IMR-90 (cell line): ENCODE measurements at regions not wholly inside any gene's neighbourhood (a gene's known extent, or its start where the extent isn't known, plus 50 kb on each side); places are given as distances from the start of the nearest gene placed in this dataset.
A peak's percentile ranks its signal among the peaks of the same experiment; 100 is the strongest.

ENCODE experiments used
- ATAC-seq: fragments of 200-7000 bp; cut with Tn5 transposase; 2 replicates; pipeline ENCODE4 v1.9.1; 2020; ENCODE audit warnings: low read depth, mild to moderate bottlenecking, moderate library complexity
- BruUV-seq: library from RNA; stranded (reverse); fragments of 400-500 nt; replicated peaks from 2 replicates; lab custom pipeline; 2021; lab: Mats Ljungman, UMichigan
- CTCF ChIA-PET: fragments of 300-600 bp; formaldehyde crosslinking; extraction: SDS; loops from one replicate; lab custom pipeline; 2021; ENCODE audit warnings: antibody characterized with exemption; lab: Yijun Ruan, JAX
- POLR2A ChIA-PET: fragments of 300-600 bp; sonication (Branson Sonifier 250); formaldehyde crosslinking; loops from one replicate; lab custom pipeline; 2022; ENCODE audit warnings: antibody characterized with exemption; ENCODE audit not compliant: unreplicated experiment; lab: Charles Lee
- DNase-seq: peaks from one replicate; pipeline ENCODE4 v3.0.0; 2013
- H2AFZ ChIP-seq: replicated peaks from 2 replicates; pipeline ENCODE3; 2013; ENCODE audit warnings: low read length, mild to moderate bottlenecking; ENCODE audit not compliant: poor library complexity
- H2AK5ac ChIP-seq: 2 replicates; pipeline ENCODE4 v1.6.1; 2013; ENCODE audit warnings: low read depth, low read length, inconsistent platforms
- H2AK9ac ChIP-seq: replicated peaks from 2 replicates; pipeline ENCODE3; 2013; ENCODE audit warnings: mild to moderate bottlenecking, low read depth, low read length, moderate library complexity; ENCODE audit not compliant: poor library complexity
- H2BK120ac ChIP-seq: 2 replicates; pipeline ENCODE4 v1.6.1; 2013; ENCODE audit warnings: low read depth, low read length, inconsistent platforms
- H2BK15ac ChIP-seq: 3 replicates; pipeline ENCODE4 v1.6.1; 2013; ENCODE audit warnings: low read depth, low read length, inconsistent platforms
- H2BK20ac ChIP-seq: 2 replicates; pipeline ENCODE4 v1.6.1; 2013; ENCODE audit warnings: low read depth, mild to moderate bottlenecking, inconsistent platforms, low read length, moderate library complexity
- H2BK5ac ChIP-seq: 2 replicates; pipeline ENCODE4 v1.6.1; 2013; ENCODE audit warnings: mild to moderate bottlenecking, low read depth, low read length, inconsistent platforms; ENCODE audit not compliant: poor library complexity, severe bottlenecking
- H3K14ac ChIP-seq: replicated peaks from 2 replicates; pipeline ENCODE4 v1.6.1; 2013; ENCODE audit warnings: low read depth, low read length, inconsistent platforms
- H3K18ac ChIP-seq: 2 replicates; pipeline ENCODE4 v1.6.1; 2013; ENCODE audit warnings: low read depth, low read length, control low read depth
- H3K23ac ChIP-seq: 2 replicates; pipeline ENCODE4 v1.6.1; 2013; ENCODE audit warnings: low read depth, low read length, inconsistent platforms
- H3K27ac ChIP-seq: 2 replicates; pipeline ENCODE4 v1.5.1; 2013; ENCODE audit warnings: mild to moderate bottlenecking, control low read depth, low read length; ENCODE audit not compliant: insufficient read depth
- H3K27me3 ChIP-seq: 2 replicates; pipeline ENCODE4 v1.6.1; 2013; ENCODE audit warnings: low read length; ENCODE audit not compliant: control insufficient read depth, insufficient read depth
- H3K36me3 ChIP-seq: 2 replicates; pipeline ENCODE4 v1.6.1; 2013; ENCODE audit warnings: low read length, mixed read lengths; ENCODE audit not compliant: control insufficient read depth, insufficient read depth
- H3K4ac ChIP-seq: 2 replicates; pipeline ENCODE4 v1.6.1; 2013; ENCODE audit warnings: low read depth, low read length, inconsistent platforms
- H3K4me1 ChIP-seq: 2 replicates; pipeline ENCODE4 v1.6.1; 2013; ENCODE audit warnings: low read length, mixed read lengths; ENCODE audit not compliant: control insufficient read depth, insufficient read depth
- H3K4me2 ChIP-seq: 2 replicates; pipeline ENCODE4 v1.6.1; 2013; ENCODE audit warnings: low read depth, mild to moderate bottlenecking, control low read depth, low read length, moderate library complexity
- H3K4me3 ChIP-seq: 2 replicates; pipeline ENCODE4 v1.5.1; 2013; ENCODE audit warnings: low read depth, mild to moderate bottlenecking, control low read depth, low read length, moderate library complexity; ENCODE audit not compliant: insufficient read depth
- H3K56ac ChIP-seq: 2 replicates; pipeline ENCODE4 v1.6.1; 2013; ENCODE audit warnings: low read length, inconsistent platforms; ENCODE audit not compliant: insufficient read depth; ENCODE audit errors: extremely low read depth
- H3K79me1 ChIP-seq, 2 experiments: 2 replicates each; pipeline ENCODE4 v1.6.1; 2013; ENCODE audit warnings: low read length in 2 of 2, inconsistent platforms in 1 of 2, low read depth in 1 of 2
- H3K9ac ChIP-seq: 2 replicates; pipeline ENCODE4 v1.6.1; 2013; ENCODE audit warnings: low read depth, low read length, control low read depth
- H3K9me1 ChIP-seq: 2 replicates; pipeline ENCODE4 v1.6.1; 2013; ENCODE audit warnings: low read length, inconsistent platforms; ENCODE audit not compliant: insufficient read depth
- H3K9me3 ChIP-seq: 2 replicates; pipeline ENCODE4 v1.6.1; 2013; ENCODE audit warnings: low read length; ENCODE audit not compliant: control insufficient read depth, insufficient read depth
- H4K20me1 ChIP-seq: 2 replicates; pipeline ENCODE4 v1.6.1; 2013; ENCODE audit warnings: low read length, inconsistent platforms; ENCODE audit not compliant: insufficient read depth
- H4K5ac ChIP-seq: 2 replicates; pipeline ENCODE4 v1.6.1; 2013; ENCODE audit warnings: mild to moderate bottlenecking, low read depth, low read length, control low read depth
- H4K8ac ChIP-seq, 2 experiments: 2 replicates each; pipeline ENCODE4 v1.6.1; 2013; ENCODE audit warnings: low read depth in 2 of 2, low read length in 2 of 2, control low read depth in 1 of 2, inconsistent platforms in 1 of 2
- H4K91ac ChIP-seq: 2 replicates; pipeline ENCODE4 v1.6.1; 2013; ENCODE audit warnings: low read depth, low read length, inconsistent platforms; ENCODE audit not compliant: insufficient read depth
- CEBPB ChIP-seq: IDR thresholded peaks from 2 replicates; pipeline ENCODE4 v1.6.1; 2012; ENCODE audit warnings: low read depth, low read length, improper control_type of control experiment
- WGBS, 2 experiments: methylation state at CpG; one replicate each; pipeline versions ENCODE4 v1.1.5 to v1.1.7; 2013; ENCODE audit warnings: missing lambda C conversion rate in 2 of 2; ENCODE audit not compliant: insufficient read length in 1 of 2; ENCODE audit errors: extremely low coverage in 2 of 2; 5-methylcytosine and 5-hydroxymethylcytosine counted together
- dilution Hi-C: fragments of 300-500 bp; cut with HindIII; formaldehyde crosslinking; loops from one replicate; pipeline ENCODE4 v1.14.3; 2018; ENCODE audit warnings: low sequenced_read_pairs; ENCODE audit not compliant: unreplicated experiment
- in situ Hi-C: fragments of 300-500 bp; cut with MboI; formaldehyde crosslinking; loops from 3 replicates; pipeline ENCODE4 v1.14.3; 2019; ENCODE audit warnings: low sequenced_read_pairs, inconsistent platforms, mixed read lengths
- intact Hi-C: fragments of 100-400 bp; cut with micrococcal nuclease; formaldehyde crosslinking; loops from 2 replicates; pipeline ENCODE4 v1.10.0; 2022

GRCh38 chr10:30778769-30779168, 149.2 kb upstream of the LYZL2 start:
- H3K27me3 ChIP-seq, result no peaks in the 10 kb centered on the region
- peaks cover 0 to 7% of the 10 kb centered on the region in 2 experiments; a peak in 2 of 4 replicates for H3K79me1 ChIP-seq
- POLR2A ChIA-PET, result no interaction called here
- DNase-seq (no peak), ATAC-seq (no peak)
- no peak overlapping the region for H3K27ac ChIP-seq
- H3K4me1 ChIP-seq, result peaks cover 22% of the 10 kb centered on the region
- H4K5ac ChIP-seq, result no peak overlapping the region
- WGBS, 2 experiments, result 0% methylated on average over 1 of the region's 1 CpG; no CpG with 5 or more reads in 1 of the 2 experiments
- CTCF ChIA-PET, result no interaction called here
- H2BK5ac ChIP-seq, result no peak overlapping the region
- no peak overlapping the region for H3K56ac ChIP-seq
- in situ Hi-C loops (loop anchor here (10.0 kb wide), 1 partner anchor 536 kb away; the partner anchor contains the start of gene ZEB1), dilution Hi-C loops (no loop called here), intact Hi-C loops (no loop called here)
- peaks cover 10% of the 10 kb centered on the region for H3K9me1 ChIP-seq
- no peak overlapping the region for H3K9ac ChIP-seq
- no peaks in the 10 kb centered on the region for H3K36me3 ChIP-seq
- H2AFZ ChIP-seq, result no peak overlapping the region
- peaks cover 2% of the 10 kb centered on the region; the same call in 1 of the 2 replicates for H3K9me3 ChIP-seq
- H2AK9ac ChIP-seq, result no peak overlapping the region
- TF ChIP-seq CEBPB, result no peak
- peak overlapping the region; percentile 46; the same call in 1 of the 2 replicates for H2AK5ac ChIP-seq
- H3K23ac ChIP-seq, result no peak overlapping the region
- H3K4ac ChIP-seq, result no peak overlapping the region
- H3K14ac ChIP-seq, result peak overlapping the region; percentile 50
- H3K4me3 ChIP-seq, result no peak overlapping the region
- H2BK20ac ChIP-seq, result peak overlapping the region; percentile 52; the same call in 1 of the 2 replicates
- peak overlapping the region; percentile 9; the same call in 1 of the 3 replicates for H2BK15ac ChIP-seq
- H3K18ac ChIP-seq, result no peak overlapping the region
- H4K8ac ChIP-seq, result no peak overlapping the region
- H3K4me2 ChIP-seq, result no peak overlapping the region
- peak overlapping the region; percentile 5; the same call in 1 of the 2 replicates for H4K91ac ChIP-seq
- peak overlapping the region; percentile 93; the same call in 1 of the 2 replicates for H2BK120ac ChIP-seq
- H4K20me1 ChIP-seq, result no peaks in the 10 kb centered on the region
- no TSS peak for BruUV-seq
